RWPE2 (cell line): ENCODE measurements at regions not wholly inside any gene's neighbourhood (a gene's known extent, or its start where the extent isn't known, plus 50 kb on each side); places are given as distances from the start of the nearest gene placed in this dataset.
A peak's percentile ranks its signal among the peaks of the same experiment; 100 is the strongest.
"Not testable (repeated sequence)": the region's sequence is repeated elsewhere in the genome, so short reads cannot be mapped to it uniquely, and the experiment has no call there.

Source experiments
- ATAC-seq: fragments of 200-7000 bp; cut with Tn5 transposase; 3 replicates; pipeline ENCODE4 v1.9.1; 2021; ENCODE audit warnings: low read depth
- DNase-seq: peaks from one replicate; pipeline ENCODE4 v3.0.0-alpha.2; 2020; ENCODE audit warnings: low spot score
- H3K27ac ChIP-seq: fragments of 450-650 bp; 2 replicates; pipeline ENCODE4 v1.5.1; 2017; ENCODE audit warnings: mild to moderate bottlenecking; ENCODE audit not compliant: poor library complexity, severe bottlenecking
- H3K27me3 ChIP-seq: fragments of 250-450 bp; sonication (Bioruptor Pico); 2 replicates; pipeline ENCODE4 v1.5.1; 2021; ENCODE audit warnings: mild to moderate bottlenecking, moderate library complexity; ENCODE audit not compliant: insufficient read depth, poor library complexity, severe bottlenecking
- H3K36me3 ChIP-seq: fragments of 250-450 bp; sonication (Bioruptor Pico); 2 replicates; pipeline ENCODE4 v1.5.1; 2020; ENCODE audit warnings: low read depth, mild to moderate bottlenecking, moderate library complexity
- H3K4me1 ChIP-seq: fragments of 250-450 bp; sonication (Bioruptor Pico); 2 replicates; pipeline ENCODE4 v1.5.1; 2021; ENCODE audit warnings: mild to moderate bottlenecking, moderate library complexity; ENCODE audit not compliant: insufficient read depth, poor library complexity, severe bottlenecking
- H3K4me3 ChIP-seq: fragments of 250-450 bp; sonication (Bioruptor Pico); 2 replicates; pipeline ENCODE4 v1.5.1; 2021; ENCODE audit warnings: mild to moderate bottlenecking, moderate library complexity; ENCODE audit not compliant: severe bottlenecking
- H3K9me3 ChIP-seq: fragments of 250-450 bp; sonication (Bioruptor Pico); 2 replicates; pipeline ENCODE4 v1.5.1; 2021; ENCODE audit warnings: mild to moderate bottlenecking, moderate library complexity; ENCODE audit not compliant: severe bottlenecking
- TF ChIP-seq, protein P1 (sequence below): fragments of 450-650 bp; IDR thresholded peaks from one replicate; pipeline ENCODE4 v1.5.1; 2017; ENCODE audit warnings: mild to moderate bottlenecking, moderate library complexity; ENCODE audit not compliant: poor library complexity, severe bottlenecking

DNA sequence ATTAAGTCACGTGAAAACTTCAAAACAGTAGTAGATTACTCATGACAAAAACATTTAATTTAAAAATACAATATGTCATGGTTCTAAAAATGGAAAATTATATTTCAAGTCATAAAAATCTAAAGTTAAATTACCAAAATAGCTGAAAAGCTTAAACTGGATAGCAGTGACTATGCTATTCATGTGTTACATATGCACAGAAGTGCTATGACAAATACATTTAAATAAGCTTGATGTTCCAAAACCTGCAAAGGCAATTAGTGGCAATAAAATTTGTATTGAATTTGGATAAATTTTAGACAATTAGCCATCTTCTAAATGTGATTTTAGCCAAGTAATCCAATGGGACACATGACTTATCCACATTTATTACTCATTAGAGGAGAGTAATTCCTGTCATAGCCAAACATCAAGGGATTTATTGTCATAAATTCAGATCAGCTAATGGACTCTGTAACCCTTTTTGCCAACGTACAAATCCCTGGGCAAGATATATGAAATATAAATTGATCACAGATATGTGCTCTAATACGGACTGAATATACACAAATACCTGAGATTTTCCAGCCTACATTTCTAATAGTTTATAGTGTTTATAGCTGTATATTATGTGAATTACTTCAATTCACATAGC lies 419.4 kb downstream of the ISL1 start:
- no peak for DNase-seq
- Histone ChIP-seq H3K27me3 (no peaks in the 10 kb centered on the region), H3K9me3 (no peaks in the 10 kb centered on the region), H3K36me3 (no peaks in the 10 kb centered on the region), H3K4me3 (no peak overlapping the region), H3K4me1 (no peaks in the 10 kb centered on the region), H3K27ac (no peak overlapping the region)
- no peak for ATAC-seq
- TF ChIP-seq, protein P1, sequence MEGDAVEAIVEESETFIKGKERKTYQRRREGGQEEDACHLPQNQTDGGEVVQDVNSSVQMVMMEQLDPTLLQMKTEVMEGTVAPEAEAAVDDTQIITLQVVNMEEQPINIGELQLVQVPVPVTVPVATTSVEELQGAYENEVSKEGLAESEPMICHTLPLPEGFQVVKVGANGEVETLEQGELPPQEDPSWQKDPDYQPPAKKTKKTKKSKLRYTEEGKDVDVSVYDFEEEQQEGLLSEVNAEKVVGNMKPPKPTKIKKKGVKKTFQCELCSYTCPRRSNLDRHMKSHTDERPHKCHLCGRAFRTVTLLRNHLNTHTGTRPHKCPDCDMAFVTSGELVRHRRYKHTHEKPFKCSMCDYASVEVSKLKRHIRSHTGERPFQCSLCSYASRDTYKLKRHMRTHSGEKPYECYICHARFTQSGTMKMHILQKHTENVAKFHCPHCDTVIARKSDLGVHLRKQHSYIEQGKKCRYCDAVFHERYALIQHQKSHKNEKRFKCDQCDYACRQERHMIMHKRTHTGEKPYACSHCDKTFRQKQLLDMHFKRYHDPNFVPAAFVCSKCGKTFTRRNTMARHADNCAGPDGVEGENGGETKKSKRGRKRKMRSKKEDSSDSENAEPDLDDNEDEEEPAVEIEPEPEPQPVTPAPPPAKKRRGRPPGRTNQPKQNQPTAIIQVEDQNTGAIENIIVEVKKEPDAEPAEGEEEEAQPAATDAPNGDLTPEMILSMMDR: no peak

DNA sequence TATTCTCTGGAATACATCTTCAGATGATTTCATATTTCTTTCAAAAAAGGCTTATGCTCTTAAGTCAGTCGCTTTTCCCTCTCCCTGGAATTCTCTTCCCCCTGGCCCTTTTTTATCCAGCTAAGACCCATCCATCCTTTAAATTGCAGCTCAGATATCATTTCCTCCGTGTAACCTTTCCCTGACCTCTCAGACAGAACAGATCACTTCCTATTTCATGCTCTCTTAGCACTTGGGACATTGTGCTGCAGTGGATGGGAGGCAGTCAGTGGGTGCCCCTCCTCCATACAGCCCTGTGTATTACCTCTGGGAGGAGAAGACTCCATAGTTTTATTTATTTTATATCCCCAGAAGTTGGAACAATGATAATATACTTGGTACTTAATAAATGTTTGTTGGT lies 423.4 kb downstream of the ISL1 start:
- no peak overlapping the region for H3K27ac ChIP-seq
- no peaks in the 10 kb centered on the region for H3K27me3 ChIP-seq
- no peaks in the 10 kb centered on the region for H3K36me3 ChIP-seq
- no peak overlapping the region for H3K4me3 ChIP-seq
- no peak for DNase-seq
- no peak for ATAC-seq
- peaks cover 24% of the 10 kb centered on the region for H3K4me1 ChIP-seq
- TF ChIP-seq, protein P1: no peak
- H3K9me3 ChIP-seq: no peaks in the 10 kb centered on the region

DNA sequence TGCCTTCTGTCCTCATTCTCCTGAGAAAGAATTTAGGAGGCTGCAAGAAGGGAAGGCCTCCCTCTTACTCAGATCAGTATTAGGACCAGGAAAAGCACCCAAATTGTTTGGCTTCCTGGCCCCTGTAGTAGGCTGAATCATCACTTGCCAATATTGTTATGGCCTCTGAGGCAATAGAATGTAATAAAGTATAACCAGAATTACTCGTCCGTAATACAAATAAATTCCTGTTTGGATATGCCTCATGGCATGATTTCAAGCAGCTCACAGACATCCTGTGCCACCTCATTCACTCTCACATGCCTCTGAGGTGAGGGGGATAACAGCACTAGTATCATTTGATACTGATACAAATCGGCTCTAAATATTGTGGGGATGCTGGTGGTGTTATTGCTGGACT lies 427.3 kb downstream of the ISL1 start:
- H3K4me3 ChIP-seq: no peak overlapping the region
- H3K9me3 ChIP-seq: no peaks in the 10 kb centered on the region
- no peaks in the 10 kb centered on the region for H3K27me3 ChIP-seq
- TF ChIP-seq, protein P1: no peak
- DNase-seq (peak; percentile 80), ATAC-seq (peak; percentile 96)
- peaks cover 43% of the 10 kb centered on the region for H3K4me1 ChIP-seq
- no peaks in the 10 kb centered on the region for H3K36me3 ChIP-seq
- H3K27ac ChIP-seq: peak overlapping the region; percentile 72

DNA sequence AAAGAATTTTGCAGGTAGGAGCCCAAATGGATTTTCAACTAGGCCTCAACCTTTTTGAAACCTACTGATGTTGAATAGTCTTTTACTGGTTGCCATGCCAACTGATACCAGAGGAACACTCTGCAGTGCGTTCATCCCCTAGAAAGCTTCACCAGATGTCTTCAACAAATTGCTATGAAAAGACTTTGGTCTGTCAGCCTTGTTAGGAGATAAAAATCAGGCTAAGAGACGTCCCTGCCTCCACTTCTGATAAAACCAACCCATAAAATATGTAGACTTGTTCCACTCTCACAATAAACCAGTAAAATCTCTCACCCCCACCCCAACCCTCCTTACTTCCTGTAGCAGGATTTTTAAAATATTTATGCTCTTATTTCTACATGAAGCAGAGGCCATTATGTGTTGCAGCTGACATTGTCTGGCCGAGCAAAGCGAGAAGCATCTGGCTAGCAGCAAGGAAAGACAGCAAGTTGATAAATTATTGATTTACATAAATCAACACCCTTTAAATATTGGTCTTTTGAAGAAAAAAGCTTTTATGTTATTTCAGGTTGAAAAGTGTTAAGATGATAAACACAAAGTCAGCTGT lies 428.7 kb downstream of the ISL1 start:
- Histone ChIP-seq H3K9me3 (no peaks in the 10 kb centered on the region), H3K36me3 (no peaks in the 10 kb centered on the region), H3K27ac (peak overlapping the region; percentile 72), H3K27me3 (no peaks in the 10 kb centered on the region), H3K4me3 (no peak overlapping the region), H3K4me1 (peaks cover 57% of the 10 kb centered on the region)
- DNase-seq: no peak
- TF ChIP-seq, protein P1: no peak
- ATAC-seq: no peak

DNA sequence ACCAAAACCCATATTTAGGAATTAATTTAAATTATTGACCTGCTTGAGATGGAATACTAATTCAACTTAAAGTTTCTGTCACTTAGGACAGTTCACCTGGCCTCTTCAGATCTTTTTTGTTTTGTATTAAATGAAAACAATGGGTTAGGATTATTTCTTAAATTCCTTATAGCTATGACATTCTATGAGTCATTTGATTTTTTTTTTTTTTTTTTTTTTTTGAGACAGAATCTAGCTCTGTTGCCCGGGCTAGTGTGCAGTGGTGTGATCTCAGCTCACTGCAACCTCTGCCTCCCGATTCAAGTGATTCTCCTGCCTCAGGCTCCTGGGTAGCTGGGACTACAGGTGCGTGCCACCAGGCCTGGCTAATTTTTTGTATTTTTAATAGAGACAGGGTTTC lies 431.6 kb downstream of the ISL1 start:
- ATAC-seq: peak; percentile 4; the same call in 2 of the 3 replicates
- peaks cover 50% of the 10 kb centered on the region for H3K4me1 ChIP-seq
- not testable (repeated sequence) for H3K27me3 ChIP-seq, H3K36me3 ChIP-seq, H3K9me3 ChIP-seq, H3K4me3 ChIP-seq, DNase-seq
- H3K27ac ChIP-seq: peak overlapping the region; percentile 43
